ENCODE measurements at regions not wholly inside any gene's neighbourhood (a gene's known extent, or its start where the extent isn't known, plus 50 kb on each side); places are given as distances from the start of the nearest gene placed in this dataset.

GRCh38 chrX:10821293-10821692 is 200.9 kb upstream of the MID1 start (continued):
- TF ChIP-seq CHD7 (IDR thresholded peaks at IDR 0.05; ENCODE audit: insufficient replicate concordance, low read length) (no peak), CREB1 (IDR thresholded peaks at IDR 0.05) (no peak), SIN3A (conservative IDR thresholded peaks at IDR 0.05 in 1 of 2, IDR thresholded peaks at IDR 0.05 in 1 of 2; ENCODE audit: low read depth in 1 of 2, low read length in 2 of 2) (no peak), BRCA1 (IDR thresholded peaks at IDR 0.05; ENCODE audit: low read depth, low read length) (no peak)
